IMR-90 (cell line): ENCODE measurements at regions not wholly inside any gene's neighbourhood (a gene's known extent, or its start where the extent isn't known, plus 50 kb on each side); places are given as distances from the start of the nearest gene placed in this dataset.

Experiments
- ATAC-seq: fragments of 200-7000 bp; cut with Tn5 transposase; 2 replicates; pipeline ENCODE4 v1.9.1; 2020; ENCODE audit warnings: low read depth, mild to moderate bottlenecking, moderate library complexity
- BruUV-seq: library from RNA; stranded (reverse); fragments of 400-500 nt; replicated peaks from 2 replicates; lab custom pipeline; 2021; lab: Mats Ljungman, UMichigan
- CTCF ChIA-PET: fragments of 300-600 bp; formaldehyde crosslinking; extraction: SDS; loops from one replicate; lab custom pipeline; 2021; ENCODE audit warnings: antibody characterized with exemption; lab: Yijun Ruan, JAX
- POLR2A ChIA-PET: fragments of 300-600 bp; sonication (Branson Sonifier 250); formaldehyde crosslinking; loops from one replicate; lab custom pipeline; 2022; ENCODE audit warnings: antibody characterized with exemption; ENCODE audit not compliant: unreplicated experiment; lab: Charles Lee
- DNase-seq: peaks from one replicate; pipeline ENCODE4 v3.0.0; 2013
- H2AFZ ChIP-seq: replicated peaks from 2 replicates; pipeline ENCODE3; 2013; ENCODE audit warnings: low read length, mild to moderate bottlenecking; ENCODE audit not compliant: poor library complexity
- H2AK5ac ChIP-seq: 2 replicates; pipeline ENCODE4 v1.6.1; 2013; ENCODE audit warnings: low read depth, low read length, inconsistent platforms
- H2AK9ac ChIP-seq: replicated peaks from 2 replicates; pipeline ENCODE3; 2013; ENCODE audit warnings: mild to moderate bottlenecking, low read depth, low read length, moderate library complexity; ENCODE audit not compliant: poor library complexity
- H2BK120ac ChIP-seq: 2 replicates; pipeline ENCODE4 v1.6.1; 2013; ENCODE audit warnings: low read depth, low read length, inconsistent platforms
- H2BK15ac ChIP-seq: 3 replicates; pipeline ENCODE4 v1.6.1; 2013; ENCODE audit warnings: low read depth, low read length, inconsistent platforms
- H2BK20ac ChIP-seq: 2 replicates; pipeline ENCODE4 v1.6.1; 2013; ENCODE audit warnings: low read depth, mild to moderate bottlenecking, inconsistent platforms, low read length, moderate library complexity
- H2BK5ac ChIP-seq: 2 replicates; pipeline ENCODE4 v1.6.1; 2013; ENCODE audit warnings: mild to moderate bottlenecking, low read depth, low read length, inconsistent platforms; ENCODE audit not compliant: poor library complexity, severe bottlenecking
- H3K14ac ChIP-seq: replicated peaks from 2 replicates; pipeline ENCODE4 v1.6.1; 2013; ENCODE audit warnings: low read depth, low read length, inconsistent platforms
- H3K18ac ChIP-seq: 2 replicates; pipeline ENCODE4 v1.6.1; 2013; ENCODE audit warnings: low read depth, low read length, control low read depth
- H3K23ac ChIP-seq: 2 replicates; pipeline ENCODE4 v1.6.1; 2013; ENCODE audit warnings: low read depth, low read length, inconsistent platforms
- H3K27ac ChIP-seq: 2 replicates; pipeline ENCODE4 v1.5.1; 2013; ENCODE audit warnings: mild to moderate bottlenecking, control low read depth, low read length; ENCODE audit not compliant: insufficient read depth
- H3K27me3 ChIP-seq: 2 replicates; pipeline ENCODE4 v1.6.1; 2013; ENCODE audit warnings: low read length; ENCODE audit not compliant: control insufficient read depth, insufficient read depth
- H3K36me3 ChIP-seq: 2 replicates; pipeline ENCODE4 v1.6.1; 2013; ENCODE audit warnings: low read length, mixed read lengths; ENCODE audit not compliant: control insufficient read depth, insufficient read depth
- H3K4ac ChIP-seq: 2 replicates; pipeline ENCODE4 v1.6.1; 2013; ENCODE audit warnings: low read depth, low read length, inconsistent platforms
- H3K4me1 ChIP-seq: 2 replicates; pipeline ENCODE4 v1.6.1; 2013; ENCODE audit warnings: low read length, mixed read lengths; ENCODE audit not compliant: control insufficient read depth, insufficient read depth
- H3K4me2 ChIP-seq: 2 replicates; pipeline ENCODE4 v1.6.1; 2013; ENCODE audit warnings: low read depth, mild to moderate bottlenecking, control low read depth, low read length, moderate library complexity
- H3K4me3 ChIP-seq: 2 replicates; pipeline ENCODE4 v1.5.1; 2013; ENCODE audit warnings: low read depth, mild to moderate bottlenecking, control low read depth, low read length, moderate library complexity; ENCODE audit not compliant: insufficient read depth
- H3K56ac ChIP-seq: 2 replicates; pipeline ENCODE4 v1.6.1; 2013; ENCODE audit warnings: low read length, inconsistent platforms; ENCODE audit not compliant: insufficient read depth; ENCODE audit errors: extremely low read depth
- H3K79me1 ChIP-seq, 2 experiments: 2 replicates each; pipeline ENCODE4 v1.6.1; 2013; ENCODE audit warnings: low read length in 2 of 2, inconsistent platforms in 1 of 2, low read depth in 1 of 2
- H3K9ac ChIP-seq: 2 replicates; pipeline ENCODE4 v1.6.1; 2013; ENCODE audit warnings: low read depth, low read length, control low read depth
- H3K9me1 ChIP-seq: 2 replicates; pipeline ENCODE4 v1.6.1; 2013; ENCODE audit warnings: low read length, inconsistent platforms; ENCODE audit not compliant: insufficient read depth
- H3K9me3 ChIP-seq: 2 replicates; pipeline ENCODE4 v1.6.1; 2013; ENCODE audit warnings: low read length; ENCODE audit not compliant: control insufficient read depth, insufficient read depth
- H4K20me1 ChIP-seq: 2 replicates; pipeline ENCODE4 v1.6.1; 2013; ENCODE audit warnings: low read length, inconsistent platforms; ENCODE audit not compliant: insufficient read depth
- H4K5ac ChIP-seq: 2 replicates; pipeline ENCODE4 v1.6.1; 2013; ENCODE audit warnings: mild to moderate bottlenecking, low read depth, low read length, control low read depth
- H4K8ac ChIP-seq, 2 experiments: 2 replicates each; pipeline ENCODE4 v1.6.1; 2013; ENCODE audit warnings: low read depth in 2 of 2, low read length in 2 of 2, control low read depth in 1 of 2, inconsistent platforms in 1 of 2
- H4K91ac ChIP-seq: 2 replicates; pipeline ENCODE4 v1.6.1; 2013; ENCODE audit warnings: low read depth, low read length, inconsistent platforms; ENCODE audit not compliant: insufficient read depth
- CEBPB ChIP-seq: IDR thresholded peaks from 2 replicates; pipeline ENCODE4 v1.6.1; 2012; ENCODE audit warnings: low read depth, low read length, improper control_type of control experiment
- CHD1 ChIP-seq: IDR thresholded peaks from 2 replicates; pipeline ENCODE4 v1.6.1; 2012; ENCODE audit warnings: low read depth, low read length, improper control_type of control experiment
- ELK1 ChIP-seq: fragments of 150-350 bp; IDR thresholded peaks from 2 replicates; pipeline ENCODE4 v1.6.1; 2016; ENCODE audit warnings: low read depth, mild to moderate bottlenecking, low read length, moderate library complexity, borderline replicate concordance
- MAFK ChIP-seq: IDR thresholded peaks from 2 replicates; pipeline ENCODE4 v1.6.1; 2012; ENCODE audit warnings: low read depth, low read length, improper control_type of control experiment
- MXI1 ChIP-seq: IDR thresholded peaks from 2 replicates; pipeline ENCODE4 v1.6.1; 2012; ENCODE audit warnings: low read depth, mild to moderate bottlenecking, low read length, moderate library complexity, borderline replicate concordance
- NFE2L2 ChIP-seq: fragments of 150-350 bp; IDR thresholded peaks from 2 replicates; pipeline ENCODE4 v1.6.1; 2016; ENCODE audit warnings: low read depth, mild to moderate bottlenecking, low read length
- RAD21 ChIP-seq: IDR thresholded peaks from 2 replicates; pipeline ENCODE4 v1.6.1; 2012; ENCODE audit warnings: low read length, improper control_type of control experiment
- RCOR1 ChIP-seq: IDR thresholded peaks from 2 replicates; pipeline ENCODE4 v1.6.1; 2012; ENCODE audit warnings: mild to moderate bottlenecking, low read length, improper control_type of control experiment; ENCODE audit not compliant: insufficient replicate concordance
- RFX5 ChIP-seq: IDR thresholded peaks from 2 replicates; pipeline ENCODE4 v1.8.0; 2012; ENCODE audit warnings: low read depth, mild to moderate bottlenecking, low read length, moderate library complexity
- WGBS, 2 experiments: methylation state at CpG; one replicate each; pipeline versions ENCODE4 v1.1.5 to v1.1.7; 2013; ENCODE audit warnings: missing lambda C conversion rate in 2 of 2; ENCODE audit not compliant: insufficient read length in 1 of 2; ENCODE audit errors: extremely low coverage in 2 of 2; 5-methylcytosine and 5-hydroxymethylcytosine counted together
- dilution Hi-C: fragments of 300-500 bp; cut with HindIII; formaldehyde crosslinking; loops from one replicate; pipeline ENCODE4 v1.14.3; 2018; ENCODE audit warnings: low sequenced_read_pairs; ENCODE audit not compliant: unreplicated experiment
- in situ Hi-C: fragments of 300-500 bp; cut with MboI; formaldehyde crosslinking; loops from 3 replicates; pipeline ENCODE4 v1.14.3; 2019; ENCODE audit warnings: low sequenced_read_pairs, inconsistent platforms, mixed read lengths
- intact Hi-C: fragments of 100-400 bp; cut with micrococcal nuclease; formaldehyde crosslinking; loops from 2 replicates; pipeline ENCODE4 v1.10.0; 2022
- TF ChIP-seq, protein P1 (sequence below): conservative IDR thresholded peaks from 2 replicates; pipeline ENCODE4 v1.5.1; 2012; ENCODE audit warnings: mild to moderate bottlenecking, low read depth, low read length, improper control_type of control experiment
- TF ChIP-seq, protein P2 (sequence below): fragments of 150-350 bp; IDR thresholded peaks from 2 replicates; pipeline ENCODE4 v1.6.1; 2017; ENCODE audit warnings: mild to moderate bottlenecking, antibody characterized with exemption, low read length, low read depth

DNA sequence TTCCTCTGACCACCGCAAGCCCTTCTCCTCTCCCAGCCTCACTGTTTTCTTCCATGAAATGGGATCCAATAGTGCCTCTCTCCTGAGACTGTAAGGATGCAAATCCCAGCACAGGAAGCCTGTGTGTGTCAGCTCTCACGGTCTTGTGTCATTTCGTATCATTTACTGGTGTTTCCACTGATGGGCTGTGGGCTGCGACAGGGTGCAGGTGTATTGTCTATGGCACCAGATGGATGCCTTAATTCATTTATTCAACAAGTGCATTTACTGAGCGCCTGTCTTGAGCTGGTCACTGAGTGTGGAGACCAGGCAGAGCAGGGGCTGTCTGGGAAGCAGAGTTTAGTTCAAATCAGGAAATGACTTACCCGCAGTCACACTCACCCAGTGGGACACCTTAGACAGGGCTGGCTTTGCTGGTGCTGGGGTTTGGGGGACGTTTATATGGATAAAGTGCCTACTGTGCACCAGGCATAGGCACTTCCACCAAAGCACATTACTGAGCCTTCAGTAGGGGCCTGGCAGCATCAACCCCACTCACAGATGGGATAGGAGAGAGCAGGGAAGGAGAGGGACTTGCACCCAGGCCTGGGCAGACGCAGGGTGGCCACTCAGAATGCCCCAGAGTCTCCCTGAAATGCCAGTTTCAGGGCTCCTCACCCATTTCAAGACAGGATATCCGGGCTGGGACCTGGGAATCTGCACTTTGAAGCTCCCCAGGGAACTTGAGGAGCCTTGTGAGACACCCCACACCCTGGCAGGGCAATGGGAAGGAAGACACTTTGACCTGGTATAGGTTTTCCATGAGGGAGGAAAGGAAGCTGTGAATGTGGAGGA is 398.9 kb downstream of the MATN1 start:
- BruUV-seq, result no TSS peak
- dilution Hi-C loops, result no loop called here
- CTCF ChIA-PET, result no interaction called here

More for the DNA sequence above, 398.9 kb downstream of the MATN1 start:
- H2BK20ac ChIP-seq, result no peak overlapping the region
- no peak overlapping the region for H3K27ac ChIP-seq
- TF ChIP-seq CEBPB, result no peak
- TF ChIP-seq ELK1, result no peak
- TF ChIP-seq, protein P1, sequence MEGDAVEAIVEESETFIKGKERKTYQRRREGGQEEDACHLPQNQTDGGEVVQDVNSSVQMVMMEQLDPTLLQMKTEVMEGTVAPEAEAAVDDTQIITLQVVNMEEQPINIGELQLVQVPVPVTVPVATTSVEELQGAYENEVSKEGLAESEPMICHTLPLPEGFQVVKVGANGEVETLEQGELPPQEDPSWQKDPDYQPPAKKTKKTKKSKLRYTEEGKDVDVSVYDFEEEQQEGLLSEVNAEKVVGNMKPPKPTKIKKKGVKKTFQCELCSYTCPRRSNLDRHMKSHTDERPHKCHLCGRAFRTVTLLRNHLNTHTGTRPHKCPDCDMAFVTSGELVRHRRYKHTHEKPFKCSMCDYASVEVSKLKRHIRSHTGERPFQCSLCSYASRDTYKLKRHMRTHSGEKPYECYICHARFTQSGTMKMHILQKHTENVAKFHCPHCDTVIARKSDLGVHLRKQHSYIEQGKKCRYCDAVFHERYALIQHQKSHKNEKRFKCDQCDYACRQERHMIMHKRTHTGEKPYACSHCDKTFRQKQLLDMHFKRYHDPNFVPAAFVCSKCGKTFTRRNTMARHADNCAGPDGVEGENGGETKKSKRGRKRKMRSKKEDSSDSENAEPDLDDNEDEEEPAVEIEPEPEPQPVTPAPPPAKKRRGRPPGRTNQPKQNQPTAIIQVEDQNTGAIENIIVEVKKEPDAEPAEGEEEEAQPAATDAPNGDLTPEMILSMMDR, result no peak
- TF ChIP-seq MXI1, result no peak
- no peak for TF ChIP-seq RFX5
- TF ChIP-seq, protein P2, sequence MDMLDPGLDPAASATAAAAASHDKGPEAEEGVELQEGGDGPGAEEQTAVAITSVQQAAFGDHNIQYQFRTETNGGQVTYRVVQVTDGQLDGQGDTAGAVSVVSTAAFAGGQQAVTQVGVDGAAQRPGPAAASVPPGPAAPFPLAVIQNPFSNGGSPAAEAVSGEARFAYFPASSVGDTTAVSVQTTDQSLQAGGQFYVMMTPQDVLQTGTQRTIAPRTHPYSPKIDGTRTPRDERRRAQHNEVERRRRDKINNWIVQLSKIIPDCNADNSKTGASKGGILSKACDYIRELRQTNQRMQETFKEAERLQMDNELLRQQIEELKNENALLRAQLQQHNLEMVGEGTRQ, result no peak
- TF ChIP-seq NFE2L2, result no peak
- no peak for TF ChIP-seq RCOR1
- no peak for TF ChIP-seq CHD1
- no peak for TF ChIP-seq MAFK
- no peak for TF ChIP-seq RAD21
- no peak overlapping the region for H3K18ac ChIP-seq
- H3K79me1 ChIP-seq, result no peaks in the 10 kb centered on the region
- H3K23ac ChIP-seq, result no peak overlapping the region
- DNase-seq (no peak), ATAC-seq (no peak)
- no peak overlapping the region for H2BK15ac ChIP-seq
- intact Hi-C loops (no loop called here), in situ Hi-C loops (no loop called here)
- H3K9me3 ChIP-seq, result no peaks in the 10 kb centered on the region
- no peaks in the 10 kb centered on the region for H3K9me1 ChIP-seq
- no peak overlapping the region for H4K91ac ChIP-seq
- POLR2A ChIA-PET, result no interaction called here
- no peak overlapping the region for H4K8ac ChIP-seq
- H3K4me1 ChIP-seq, result no peaks in the 10 kb centered on the region
- H3K14ac ChIP-seq, result no peak overlapping the region
- WGBS, 2 experiments, result no CpG with 5 or more reads among the region's 9 CpGs
- H3K9ac ChIP-seq, result no peak overlapping the region
- no peak overlapping the region for H4K5ac ChIP-seq
- no peak overlapping the region for H2AFZ ChIP-seq
- no peak overlapping the region for H2AK9ac ChIP-seq
- no peaks in the 10 kb centered on the region for H3K36me3 ChIP-seq
- no peak overlapping the region for H2BK120ac ChIP-seq
- H2AK5ac ChIP-seq, result no peak overlapping the region
- H3K4ac ChIP-seq, result no peak overlapping the region
- H3K56ac ChIP-seq, result no peak overlapping the region
- no peak overlapping the region for H2BK5ac ChIP-seq
- H4K20me1 ChIP-seq, result no peaks in the 10 kb centered on the region
- no peak overlapping the region for H3K4me2 ChIP-seq
- H3K27me3 ChIP-seq, result no peaks in the 10 kb centered on the region
- H3K4me3 ChIP-seq, result no peak overlapping the region
